CD8-positive, alpha-beta memory T cell (primary cell): ENCODE measurements at regions not wholly inside any gene's neighbourhood (a gene's known extent, or its start where the extent isn't known, plus 50 kb on each side); places are given as distances from the start of the nearest gene placed in this dataset.

Experiments
- CTCF ChIA-PET: fragments of 350-600 bp; sonication (Branson Sonifier 250); formaldehyde crosslinking; loops from one replicate; lab custom pipeline; 2021; ENCODE audit warnings: antibody characterized with exemption; lab: Charles Lee
- POLR2A ChIA-PET: fragments of 350-600 bp; sonication (Branson Sonifier 250); formaldehyde crosslinking; loops from one replicate; lab custom pipeline; 2021; ENCODE audit warnings: antibody characterized with exemption; lab: Charles Lee
- DNase-seq, 5 donors: peaks; one replicate each; pipeline versions ENCODE4 v3.0.0 to v3.0.0-alpha.2; 2020 to 2022; ENCODE audit warnings: mixed read lengths in 1 of 5
- H3K27ac ChIP-seq: one replicate; pipeline ENCODE4 v1.7.0; 2013; ENCODE audit warnings: low read depth, mild to moderate bottlenecking, low read length, moderate library complexity
- H3K27me3 ChIP-seq: 2 replicates; pipeline ENCODE4 v1.7.0; 2013; ENCODE audit warnings: low read length, mild to moderate bottlenecking; ENCODE audit not compliant: insufficient read depth, poor library complexity, severe bottlenecking
- H3K36me3 ChIP-seq: 2 replicates; pipeline ENCODE4 v1.7.0; 2013; ENCODE audit warnings: mild to moderate bottlenecking, low read length, moderate library complexity; ENCODE audit not compliant: insufficient read depth
- H3K4me1 ChIP-seq: 2 replicates; pipeline ENCODE4 v1.7.0; 2013; ENCODE audit warnings: mild to moderate bottlenecking, low read length, moderate library complexity; ENCODE audit not compliant: insufficient read depth
- H3K4me3 ChIP-seq: 2 replicates; pipeline ENCODE4 v1.7.0; 2013; ENCODE audit warnings: mild to moderate bottlenecking, low read length
- H3K9me3 ChIP-seq: 2 replicates; pipeline ENCODE4 v1.7.0; 2013; ENCODE audit warnings: mild to moderate bottlenecking, low read length
- H3K27ac Mint-ChIP-seq, 8 donors: one replicate each; pipeline ENCODE4 v1.8.0; 2020 to 2021; ENCODE audit warnings: mixed read lengths in 8 of 8, mild to moderate bottlenecking in 6 of 8, inconsistent platforms in 3 of 8, moderate library complexity in 3 of 8
- H3K27me3 Mint-ChIP-seq, 2 donors: one replicate each; pipeline ENCODE4 v1.8.0; 2020 to 2021; ENCODE audit warnings: mixed read lengths in 2 of 2, mild to moderate bottlenecking in 1 of 2, moderate library complexity in 1 of 2
- H3K36me3 Mint-ChIP-seq, 3 donors: one replicate each; pipeline ENCODE4 v1.8.0; 2020 to 2021; ENCODE audit warnings: mixed read lengths in 3 of 3, inconsistent platforms in 1 of 3, mild to moderate bottlenecking in 1 of 3
- H3K4me1 Mint-ChIP-seq, 3 donors: one replicate each; pipeline ENCODE4 v1.8.0; 2020 to 2021; ENCODE audit warnings: mixed read lengths in 3 of 3, inconsistent platforms in 1 of 3, mild to moderate bottlenecking in 1 of 3
- H3K4me3 Mint-ChIP-seq, 7 donors: one replicate each; pipeline ENCODE4 v1.8.0; 2020 to 2021; ENCODE audit warnings: mixed read lengths in 7 of 7, mild to moderate bottlenecking in 6 of 7, moderate library complexity in 4 of 7, inconsistent platforms in 2 of 7
- H3K9me3 Mint-ChIP-seq, 5 donors: one replicate each; pipeline ENCODE4 v1.8.0; 2020 to 2022; ENCODE audit warnings: mixed read lengths in 5 of 5, mild to moderate bottlenecking in 3 of 5, moderate library complexity in 2 of 5, inconsistent platforms in 1 of 5

DNA sequence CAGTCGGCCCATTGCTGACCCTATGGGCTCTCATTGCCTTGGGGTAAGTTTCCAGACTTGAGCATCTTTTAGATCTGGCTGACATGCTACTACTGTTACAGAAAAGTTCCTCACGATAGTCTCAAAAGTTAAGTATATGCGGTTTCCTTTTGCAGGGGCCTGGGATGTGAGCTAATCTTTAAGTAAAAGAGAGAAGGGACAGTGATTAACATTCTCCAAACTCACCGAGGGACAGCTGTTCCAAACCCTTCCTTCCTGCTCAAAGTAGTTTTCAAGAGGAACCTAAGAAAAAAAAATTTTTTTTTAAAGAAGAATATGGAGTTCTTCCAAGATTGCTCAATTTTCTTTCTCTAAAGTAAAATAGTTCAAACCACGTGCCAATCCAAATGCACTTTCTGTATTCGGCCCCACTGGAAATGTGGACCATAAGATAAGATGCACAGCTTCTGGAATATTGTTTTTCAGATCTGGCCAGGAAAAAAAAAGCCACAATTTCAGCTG, 168.0 kb upstream of the SPRY4 start:
- H3K4me3 Mint-ChIP-seq: no peak overlapping the region
- CTCF ChIA-PET: interaction anchor here (0.6 kb wide), 1 partner anchor 38 kb away, joined by 3 read pairs; no protein-coding TSS in a partner anchor
- POLR2A ChIA-PET: no interaction called here

DNA sequence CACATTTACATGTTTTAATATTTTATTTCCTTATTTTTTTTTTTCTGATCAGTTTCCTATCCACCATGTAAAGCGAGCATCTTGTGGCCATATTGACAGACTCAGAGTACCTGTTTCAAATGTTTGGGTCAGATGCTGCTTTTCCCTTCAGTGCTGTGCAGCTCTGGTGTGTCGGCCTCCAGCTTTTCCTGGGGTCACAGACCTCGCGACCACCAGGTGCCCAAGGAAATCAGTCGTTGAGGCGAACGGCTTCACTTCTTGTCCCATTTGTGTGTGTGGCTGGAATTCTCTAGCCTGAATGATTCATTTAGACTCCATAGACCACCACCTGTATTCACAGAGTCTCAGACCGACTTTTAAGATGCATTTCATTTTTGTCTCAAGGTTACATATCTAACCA, 166.9 kb upstream of the SPRY4 start:
- Histone ChIP-seq H3K4me3 (no peak overlapping the region), H3K36me3 (no peaks in the 10 kb centered on the region), H3K4me1 (no peaks in the 10 kb centered on the region), H3K27ac (no peak overlapping the region), H3K9me3 (no peaks in the 10 kb centered on the region), H3K27me3 (no peaks in the 10 kb centered on the region)
- no peaks in the 10 kb centered on the region for H3K9me3 Mint-ChIP-seq
- H3K36me3 Mint-ChIP-seq: no peaks in the 10 kb centered on the region
- H3K27me3 Mint-ChIP-seq: peaks cover 3 to 5% of the 10 kb centered on the region in 2 donors
- H3K4me1 Mint-ChIP-seq: peaks cover 0 to 4% (median 2%) of the 10 kb centered on the region in 3 donors
- no peak overlapping the region for H3K4me3 Mint-ChIP-seq
- ChIA-PET CTCF (no interaction called here), POLR2A (no interaction called here)
- no peak overlapping the region for H3K27ac Mint-ChIP-seq
- DNase-seq: no peak

More for the DNA sequence above, 168.0 kb upstream of the SPRY4 start:
- Mint-ChIP-seq H3K9me3 (no peaks in the 10 kb centered on the region), H3K4me1 (peaks cover 0 to 4% (median 2%) of the 10 kb centered on the region in 3 donors), H3K27ac (peak overlapping the region in 1 of 8 donors; percentile 19), H3K27me3 (no peaks in the 10 kb centered on the region), H3K36me3 (no peaks in the 10 kb centered on the region)
- Histone ChIP-seq H3K36me3 (no peaks in the 10 kb centered on the region), H3K27me3 (no peaks in the 10 kb centered on the region), H3K27ac (no peak overlapping the region), H3K4me3 (no peak overlapping the region), H3K9me3 (no peaks in the 10 kb centered on the region), H3K4me1 (no peaks in the 10 kb centered on the region)
- DNase-seq: no peak

DNA sequence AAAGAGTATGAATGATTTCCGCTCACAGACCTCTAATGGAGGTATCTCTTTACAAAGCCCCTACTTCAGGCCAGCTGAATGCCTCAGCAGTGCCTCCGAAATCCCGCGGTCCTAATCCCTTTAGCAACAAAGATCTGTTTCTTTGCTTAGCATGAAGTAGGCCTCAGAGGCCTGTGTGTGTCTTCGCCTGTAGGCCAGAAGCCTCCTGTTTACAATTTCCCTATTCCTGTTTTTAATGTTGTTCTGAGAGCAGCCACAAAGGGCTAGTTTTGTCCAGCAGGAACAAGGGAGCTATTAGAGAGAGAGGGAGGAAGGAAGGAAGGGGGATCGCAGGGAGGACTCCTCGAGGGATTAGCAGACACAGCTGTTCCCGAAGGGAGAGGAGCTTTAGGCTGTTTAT, 166.4 kb upstream of the SPRY4 start:
- ChIA-PET CTCF (no interaction called here), POLR2A (no interaction called here)
- peaks cover 0 to 4% (median 2%) of the 10 kb centered on the region in 3 donors for H3K4me1 Mint-ChIP-seq
- Histone ChIP-seq H3K36me3 (no peaks in the 10 kb centered on the region), H3K27ac (no peak overlapping the region), H3K27me3 (no peaks in the 10 kb centered on the region), H3K4me1 (no peaks in the 10 kb centered on the region), H3K4me3 (no peak overlapping the region), H3K9me3 (no peaks in the 10 kb centered on the region)
- no peak overlapping the region for H3K4me3 Mint-ChIP-seq
- H3K27ac Mint-ChIP-seq: no peak overlapping the region
- H3K9me3 Mint-ChIP-seq: peaks cover 0 to 4% (median 0%) of the 10 kb centered on the region in 5 donors
- peaks cover 0 to 4% (median 0%) of the 10 kb centered on the region in 3 donors for H3K36me3 Mint-ChIP-seq
- H3K27me3 Mint-ChIP-seq: peaks cover 6 to 9% of the 10 kb centered on the region in 2 donors
- no peak for DNase-seq

DNA sequence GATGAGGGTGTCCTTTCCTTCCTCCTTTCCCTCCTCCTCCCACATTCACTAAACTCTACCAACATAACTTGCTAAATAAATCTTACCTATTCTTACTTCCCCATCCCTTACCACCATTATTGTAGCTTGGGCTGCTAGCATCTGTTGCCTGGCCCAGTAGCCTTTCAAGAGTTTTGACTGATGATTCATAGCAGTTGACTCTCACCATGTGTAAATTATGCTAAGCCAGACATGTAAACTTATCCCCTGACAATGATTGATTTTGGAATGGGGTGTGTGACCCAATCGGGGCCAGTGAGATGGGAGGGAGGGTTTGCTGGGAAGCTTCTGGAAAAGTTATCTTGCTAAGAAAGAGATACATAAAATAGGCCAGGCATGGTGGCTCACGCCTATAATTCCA, 161.8 kb upstream of the SPRY4 start:
- H3K9me3 Mint-ChIP-seq: peaks cover 8 to 20% (median 9%) of the 10 kb centered on the region in 5 donors
- peaks cover 10 to 34% of the 10 kb centered on the region in 2 donors for H3K27me3 Mint-ChIP-seq
- no peak overlapping the region for H3K27ac ChIP-seq
- H3K4me3 Mint-ChIP-seq: no peak overlapping the region
- no peaks in the 10 kb centered on the region for H3K4me1 ChIP-seq
- ChIA-PET CTCF (interaction anchor here (1.3 kb wide), 1 partner anchor 22 kb away, joined by 3 read pairs; no protein-coding TSS in a partner anchor), POLR2A (no interaction called here)
- H3K27ac Mint-ChIP-seq: peak overlapping the region in 1 of 8 donors; percentile 1
- H3K36me3 ChIP-seq: no peaks in the 10 kb centered on the region
- H3K36me3 Mint-ChIP-seq: peaks cover 0 to 24% (median 0%) of the 10 kb centered on the region in 3 donors
- H3K27me3 ChIP-seq: no peaks in the 10 kb centered on the region
- H3K4me1 Mint-ChIP-seq: no peaks in the 10 kb centered on the region
- no peak overlapping the region for H3K4me3 ChIP-seq
- H3K9me3 ChIP-seq: no peaks in the 10 kb centered on the region
- DNase-seq: no peak

DNA sequence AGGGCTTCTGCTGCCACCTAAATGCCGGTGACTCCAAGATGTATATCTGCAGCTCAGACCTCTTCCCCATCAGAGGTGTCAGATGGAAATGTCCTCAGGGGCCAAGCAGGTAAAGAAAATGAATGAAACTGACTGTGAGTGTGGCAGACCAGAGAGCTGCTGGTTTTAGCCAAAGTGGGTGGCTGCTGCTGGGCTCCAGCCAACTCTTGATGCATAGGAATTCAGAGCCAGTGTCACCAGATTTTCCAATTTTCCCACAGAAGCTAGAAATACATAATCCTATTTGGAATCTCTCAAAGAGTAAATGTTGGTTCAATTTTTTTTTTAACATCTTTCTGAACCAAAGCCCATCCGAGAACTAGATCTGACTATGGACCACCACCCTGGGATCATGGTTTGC, 161.2 kb upstream of the SPRY4 start:
- Histone ChIP-seq H3K4me1 (no peaks in the 10 kb centered on the region), H3K36me3 (no peaks in the 10 kb centered on the region), H3K4me3 (no peak overlapping the region), H3K9me3 (no peaks in the 10 kb centered on the region), H3K27ac (no peak overlapping the region), H3K27me3 (no peaks in the 10 kb centered on the region)
- H3K27ac Mint-ChIP-seq: peak overlapping the region in 1 of 8 donors; percentile 1
- peaks cover 8 to 20% (median 9%) of the 10 kb centered on the region in 5 donors for H3K9me3 Mint-ChIP-seq
- POLR2A ChIA-PET: no interaction called here
- H3K36me3 Mint-ChIP-seq: peaks cover 0 to 24% (median 0%) of the 10 kb centered on the region in 3 donors
- H3K27me3 Mint-ChIP-seq: peaks cover 10 to 34% of the 10 kb centered on the region in 2 donors
- CTCF ChIA-PET: interaction anchor here (1.3 kb wide), 1 partner anchor 23 kb away, joined by 3 read pairs; no protein-coding TSS in a partner anchor
- H3K4me1 Mint-ChIP-seq: no peaks in the 10 kb centered on the region
- H3K4me3 Mint-ChIP-seq: no peak overlapping the region
- DNase-seq: no peak

DNA sequence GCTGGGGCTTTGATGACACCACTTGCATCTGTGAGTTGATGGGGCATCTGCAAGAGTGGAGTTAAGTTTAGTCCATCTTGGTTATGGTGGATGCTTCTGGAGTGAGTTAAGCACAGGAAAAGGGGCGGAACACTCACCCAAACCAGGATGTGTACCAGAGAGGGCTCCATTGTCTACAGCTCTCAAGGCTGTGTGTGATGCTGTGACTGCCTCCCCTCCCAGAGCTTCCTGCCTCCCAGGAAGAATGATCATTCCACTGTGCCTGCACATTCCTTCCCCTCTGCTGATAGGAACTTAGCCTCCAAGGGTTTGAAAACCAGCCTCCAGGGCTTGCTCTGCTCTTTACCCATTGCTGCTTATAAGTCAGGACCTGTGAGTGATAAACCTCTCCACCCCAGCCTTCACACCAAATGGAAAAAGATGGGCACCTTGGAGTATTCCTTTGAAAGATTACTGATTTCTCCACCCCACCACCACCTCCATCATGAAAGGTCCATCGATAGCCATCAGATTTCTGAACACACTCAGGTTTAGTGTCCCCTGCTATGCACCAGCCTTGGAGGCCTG, 160.1 kb upstream of the SPRY4 start:
- ChIA-PET POLR2A (no interaction called here), CTCF (interaction anchor here (1.0 kb wide), 1 partner anchor 346 kb away, joined by 3 read pairs; no protein-coding TSS in a partner anchor)
- no peaks in the 10 kb centered on the region for H3K4me1 ChIP-seq
- H3K4me3 ChIP-seq: no peak overlapping the region
- Mint-ChIP-seq H3K4me3 (no peak overlapping the region), H3K4me1 (no peaks in the 10 kb centered on the region), H3K27ac (no peak overlapping the region), H3K9me3 (peaks cover 8 to 22% (median 9%) of the 10 kb centered on the region in 5 donors), H3K36me3 (peaks cover 0 to 24% (median 0%) of the 10 kb centered on the region in 3 donors), H3K27me3 (peaks cover 12 to 37% of the 10 kb centered on the region in 2 donors)
- no peaks in the 10 kb centered on the region for H3K9me3 ChIP-seq
- no peaks in the 10 kb centered on the region for H3K36me3 ChIP-seq
- no peaks in the 10 kb centered on the region for H3K27me3 ChIP-seq
- no peak for DNase-seq
- no peak overlapping the region for H3K27ac ChIP-seq

DNA sequence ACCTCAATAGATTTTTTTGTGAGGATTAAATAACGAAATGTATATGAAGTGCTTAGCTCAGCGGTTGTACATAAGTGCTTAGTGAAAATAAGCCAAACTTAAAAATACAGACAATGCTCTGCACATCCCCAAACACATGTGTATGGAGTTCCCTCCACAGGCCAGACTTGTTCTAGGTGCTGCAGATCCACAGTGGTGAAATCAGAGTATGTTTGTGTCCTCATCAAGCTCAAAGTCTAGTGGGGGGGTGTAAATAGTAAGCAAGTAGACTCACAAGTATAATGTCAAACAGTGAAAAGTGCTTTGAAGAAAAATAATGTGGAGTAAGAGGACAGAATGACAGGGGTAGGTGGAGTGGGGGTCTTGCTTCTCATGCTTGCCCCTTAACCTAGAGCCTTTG, 157.4 kb upstream of the SPRY4 start:
- H3K4me1 Mint-ChIP-seq: no peaks in the 10 kb centered on the region
- Histone ChIP-seq H3K4me3 (no peak overlapping the region), H3K36me3 (no peaks in the 10 kb centered on the region), H3K4me1 (no peaks in the 10 kb centered on the region), H3K9me3 (no peaks in the 10 kb centered on the region), H3K27ac (no peak overlapping the region), H3K27me3 (no peaks in the 10 kb centered on the region)
- peaks cover 8 to 34% (median 17%) of the 10 kb centered on the region in 5 donors for H3K9me3 Mint-ChIP-seq
- CTCF ChIA-PET: interaction anchor here (0.9 to 1.0 kb wide), 2 partner anchors 9 to 61 kb away, joined by 3 read pairs; no protein-coding TSS in a partner anchor
- H3K27ac Mint-ChIP-seq: no peak overlapping the region
- no peak for DNase-seq
- POLR2A ChIA-PET: no interaction called here
- peaks cover 17 to 47% of the 10 kb centered on the region in 2 donors for H3K27me3 Mint-ChIP-seq
- peaks cover 0 to 32% (median 0%) of the 10 kb centered on the region in 3 donors for H3K36me3 Mint-ChIP-seq
- H3K4me3 Mint-ChIP-seq: no peak overlapping the region

DNA sequence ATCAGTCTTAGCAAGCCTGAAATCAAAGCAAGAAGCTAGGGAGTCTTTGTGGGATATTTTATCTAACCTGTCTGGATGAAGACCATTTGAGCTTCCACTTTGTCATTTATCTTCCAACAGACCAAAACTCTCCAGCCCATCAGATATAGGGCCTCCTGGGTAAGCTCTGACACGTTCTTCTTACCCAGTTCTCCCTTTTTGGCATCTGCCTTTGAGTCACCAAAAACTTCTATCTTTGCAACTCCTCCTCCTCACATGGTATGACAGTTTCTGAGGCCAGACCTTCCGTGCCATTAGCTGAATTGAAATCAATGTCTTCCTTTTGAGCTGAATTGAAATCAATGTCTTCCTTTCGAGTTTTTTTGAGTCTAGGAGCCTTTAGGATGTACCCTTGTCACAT, 156.6 kb upstream of the SPRY4 start:
- H3K27ac ChIP-seq: no peak overlapping the region
- H3K27me3 Mint-ChIP-seq: peaks cover 15 to 47% of the 10 kb centered on the region in 2 donors
- no peak overlapping the region for H3K4me3 Mint-ChIP-seq
- H3K4me1 ChIP-seq: no peaks in the 10 kb centered on the region
- H3K36me3 Mint-ChIP-seq: peaks cover 0 to 30% (median 0%) of the 10 kb centered on the region in 3 donors
- no peaks in the 10 kb centered on the region for H3K4me1 Mint-ChIP-seq
- H3K4me3 ChIP-seq: no peak overlapping the region
- CTCF ChIA-PET: interaction anchor here (0.9 to 1.0 kb wide), 2 partner anchors 9 to 60 kb away, joined by 3 read pairs; no protein-coding TSS in a partner anchor
- no peaks in the 10 kb centered on the region for H3K9me3 ChIP-seq
- H3K27me3 ChIP-seq: no peaks in the 10 kb centered on the region
- POLR2A ChIA-PET: no interaction called here
- H3K27ac Mint-ChIP-seq: no peak overlapping the region
- DNase-seq: no peak
- H3K36me3 ChIP-seq: no peaks in the 10 kb centered on the region
- peaks cover 8 to 32% (median 17%) of the 10 kb centered on the region in 5 donors for H3K9me3 Mint-ChIP-seq
